ENCODE measurements at regions not wholly inside any gene's neighbourhood (a gene's known extent, or its start where the extent isn't known, plus 50 kb on each side); places are given as distances from the start of the nearest gene placed in this dataset.

DNA sequence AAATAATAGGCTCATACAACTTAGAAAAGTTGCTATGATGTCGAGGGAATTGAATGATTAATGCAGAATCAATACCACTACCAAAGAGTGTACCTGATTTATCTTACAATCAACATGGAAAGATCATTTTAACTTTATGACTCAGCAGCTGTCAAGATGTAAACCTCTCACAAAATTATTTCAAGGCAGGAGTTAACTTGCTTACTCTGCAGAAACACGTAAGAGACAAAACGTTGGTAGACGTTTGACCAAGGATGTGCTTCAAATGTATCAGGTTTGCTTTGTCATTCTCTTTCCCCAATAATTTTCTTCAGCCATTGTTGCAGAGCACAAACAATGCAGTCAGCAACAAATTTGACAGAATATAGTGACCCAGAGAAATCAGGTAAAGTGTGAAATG, 415.8 kb upstream of the KIF2B start:
- DNase-seq (ENCODE audit: low spot score) (no peak), ATAC-seq (ENCODE audit: low FRiP score) (no peak)
- TF ChIP-seq, protein P1, sequence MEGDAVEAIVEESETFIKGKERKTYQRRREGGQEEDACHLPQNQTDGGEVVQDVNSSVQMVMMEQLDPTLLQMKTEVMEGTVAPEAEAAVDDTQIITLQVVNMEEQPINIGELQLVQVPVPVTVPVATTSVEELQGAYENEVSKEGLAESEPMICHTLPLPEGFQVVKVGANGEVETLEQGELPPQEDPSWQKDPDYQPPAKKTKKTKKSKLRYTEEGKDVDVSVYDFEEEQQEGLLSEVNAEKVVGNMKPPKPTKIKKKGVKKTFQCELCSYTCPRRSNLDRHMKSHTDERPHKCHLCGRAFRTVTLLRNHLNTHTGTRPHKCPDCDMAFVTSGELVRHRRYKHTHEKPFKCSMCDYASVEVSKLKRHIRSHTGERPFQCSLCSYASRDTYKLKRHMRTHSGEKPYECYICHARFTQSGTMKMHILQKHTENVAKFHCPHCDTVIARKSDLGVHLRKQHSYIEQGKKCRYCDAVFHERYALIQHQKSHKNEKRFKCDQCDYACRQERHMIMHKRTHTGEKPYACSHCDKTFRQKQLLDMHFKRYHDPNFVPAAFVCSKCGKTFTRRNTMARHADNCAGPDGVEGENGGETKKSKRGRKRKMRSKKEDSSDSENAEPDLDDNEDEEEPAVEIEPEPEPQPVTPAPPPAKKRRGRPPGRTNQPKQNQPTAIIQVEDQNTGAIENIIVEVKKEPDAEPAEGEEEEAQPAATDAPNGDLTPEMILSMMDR (IDR thresholded peaks at IDR 0.05) = no peak

DNA sequence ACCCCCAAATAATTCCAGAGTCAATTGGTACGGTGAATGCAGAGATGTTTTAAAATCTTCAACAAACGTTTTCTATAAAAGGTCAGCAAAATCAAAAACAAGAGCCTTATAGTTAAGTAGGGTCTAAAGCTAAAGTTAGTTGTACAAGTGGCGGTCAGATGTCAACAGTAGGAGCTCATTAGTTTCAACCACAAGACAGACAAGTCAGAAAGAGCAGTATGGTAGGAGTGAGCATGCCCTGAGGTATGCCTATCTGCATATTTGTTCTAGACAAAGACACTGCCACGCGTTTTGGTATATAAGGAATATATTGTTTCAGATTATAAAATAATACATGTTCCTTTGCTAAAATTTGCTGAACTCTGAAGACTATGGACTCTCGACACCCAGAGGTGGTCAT, 431.5 kb upstream of the KIF2B start:
- ATAC-seq (ENCODE audit: low FRiP score) (no peak), DNase-seq (ENCODE audit: low spot score) (no peak)
- TF ChIP-seq, protein P1 (IDR thresholded peaks at IDR 0.05) = no peak

DNA sequence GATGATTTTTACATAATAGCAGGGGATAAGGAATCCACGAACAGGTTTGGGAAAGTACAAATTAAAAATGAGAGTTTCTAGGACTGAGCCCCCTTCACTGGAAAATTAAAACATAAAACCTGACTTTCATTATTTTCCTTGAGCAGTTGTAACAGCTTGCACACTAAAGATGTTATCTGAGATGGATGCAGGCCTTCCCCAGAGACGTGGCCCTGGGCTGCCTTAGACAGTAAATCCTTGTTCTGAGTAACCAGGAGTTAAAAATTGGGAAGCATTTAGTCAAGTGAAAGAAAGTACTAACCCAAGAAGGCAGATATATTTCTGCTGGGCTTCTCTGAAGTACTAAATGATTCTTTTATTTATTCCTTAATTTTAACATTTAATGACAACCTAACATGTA, 432.2 kb upstream of the KIF2B start:
- no peak for DNase-seq (ENCODE audit: low spot score)
- no peak for ATAC-seq (ENCODE audit: low FRiP score)
- TF ChIP-seq, protein P1 (IDR thresholded peaks at IDR 0.05) = no peak

DNA sequence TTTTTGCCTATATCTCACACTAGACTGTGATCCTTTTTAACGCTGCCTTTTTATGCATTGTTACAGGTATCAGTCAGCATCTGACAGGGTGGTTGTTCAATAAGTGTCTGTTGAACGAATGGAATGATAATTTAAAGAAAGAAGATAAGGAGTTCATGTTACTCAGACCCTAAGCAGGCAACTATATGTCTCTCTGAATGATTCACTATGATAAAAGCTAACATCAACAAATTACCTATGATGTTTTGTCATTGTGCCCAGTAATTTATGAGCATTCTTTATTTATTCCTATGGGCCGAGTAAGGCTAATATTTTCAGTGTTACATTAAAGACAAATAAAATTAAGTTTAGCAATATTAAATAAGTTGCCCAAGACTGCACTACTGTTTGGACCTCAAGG, 435.0 kb upstream of the KIF2B start:
- no peak for ATAC-seq (ENCODE audit: low FRiP score)
- TF ChIP-seq, protein P1 (IDR thresholded peaks at IDR 0.05) = no peak
- no peak for DNase-seq (ENCODE audit: low spot score)

DNA sequence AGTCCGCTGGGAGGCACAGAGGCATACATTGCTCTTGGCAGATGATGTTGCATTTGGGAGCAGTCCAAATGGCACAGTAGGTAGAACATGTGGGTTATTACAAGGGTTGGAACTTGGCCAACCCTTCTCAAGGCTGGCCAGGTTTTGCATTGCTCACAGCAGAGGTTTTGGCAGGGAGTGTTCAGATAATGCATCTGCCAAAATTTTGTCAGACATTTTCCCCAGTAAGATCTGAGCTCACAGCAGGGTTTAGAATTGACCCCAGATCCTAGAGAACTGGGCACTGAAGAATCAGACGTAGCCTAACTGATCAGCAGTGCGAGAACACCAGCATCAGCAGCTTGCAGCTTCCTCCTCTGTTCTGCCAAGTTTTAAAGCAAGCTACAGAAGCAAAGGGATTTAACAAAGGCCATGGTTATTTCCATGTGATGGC, 468.8 kb upstream of the KIF2B start:
- DNase-seq (ENCODE audit: low spot score) (no peak), ATAC-seq (ENCODE audit: low FRiP score) (peak; percentile 68)
- TF ChIP-seq, protein P1 (IDR thresholded peaks at IDR 0.05) = no peak

DNA sequence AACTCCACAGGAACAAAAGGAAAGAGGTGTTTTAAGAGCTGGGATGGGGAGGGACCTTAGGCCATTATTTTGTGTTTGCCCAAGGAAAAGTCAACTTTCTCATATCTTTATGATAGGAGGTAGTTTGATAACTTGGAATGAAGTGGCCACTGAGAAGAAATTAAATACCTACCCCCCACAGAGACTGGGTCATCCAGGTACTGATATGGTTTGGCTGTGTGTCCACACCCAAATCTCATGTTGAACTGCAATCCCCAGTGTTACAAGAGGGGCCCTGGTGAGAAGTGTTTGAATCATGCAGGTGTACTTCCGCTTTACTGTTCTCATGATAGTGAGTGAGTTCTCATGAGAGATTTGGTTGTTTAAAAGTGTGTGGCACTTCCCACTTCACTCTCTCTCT, 477.9 kb upstream of the KIF2B start:
- ATAC-seq (ENCODE audit: low FRiP score) (no peak), DNase-seq (ENCODE audit: low spot score) (no peak)
- TF ChIP-seq, protein P1 (IDR thresholded peaks at IDR 0.05) = no peak

DNA sequence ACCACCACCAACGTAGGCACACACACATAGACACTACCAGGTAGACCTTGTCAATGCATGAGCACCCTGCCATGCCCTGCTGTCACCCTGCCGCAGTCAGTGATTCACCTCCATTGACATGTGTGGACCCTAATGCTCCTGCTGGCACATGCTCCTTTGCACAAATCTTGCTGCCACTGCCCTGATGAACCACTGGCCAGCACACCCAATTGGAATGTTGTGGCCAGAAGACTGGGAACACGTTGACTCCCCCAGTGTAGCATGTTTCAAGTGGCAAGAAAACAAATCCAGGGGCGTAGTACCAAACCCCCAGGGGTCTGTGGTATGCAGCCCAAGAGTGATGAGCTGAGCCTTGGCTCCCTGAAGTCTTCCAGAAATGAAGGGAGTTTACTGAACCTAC, 486.4 kb upstream of the KIF2B start:
- no peak for ATAC-seq (ENCODE audit: low FRiP score)
- no peak for DNase-seq (ENCODE audit: low spot score)
- TF ChIP-seq, protein P1 (IDR thresholded peaks at IDR 0.05) = no peak
